ENCODE measurements at regions not wholly inside any gene's neighbourhood (a gene's known extent, or its start where the extent isn't known, plus 50 kb on each side); places are given as distances from the start of the nearest gene placed in this dataset.
A peak's percentile ranks its signal among the peaks of the same experiment; 100 is the strongest.

DNA sequence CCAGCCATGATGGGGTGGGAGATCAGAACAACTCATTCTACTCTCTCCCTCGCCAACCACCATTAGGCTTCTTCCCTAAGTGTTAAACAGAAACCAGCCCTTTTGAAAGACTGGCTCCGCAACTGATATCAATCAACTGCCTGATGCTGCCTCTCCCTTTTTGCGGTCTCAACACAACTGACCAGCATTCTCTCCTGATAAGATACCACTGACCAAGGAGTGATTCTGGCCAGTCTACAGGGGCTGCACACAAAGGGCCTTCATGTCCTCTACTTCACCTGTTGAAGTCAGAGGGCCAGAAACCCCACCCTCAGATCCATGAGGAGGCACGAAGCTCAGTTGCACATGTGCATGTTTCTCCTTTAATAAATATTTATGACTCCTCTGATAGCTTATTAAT is 145.1 kb downstream of the CD24 start (continued):
- TF ChIP-seq, protein P1, sequence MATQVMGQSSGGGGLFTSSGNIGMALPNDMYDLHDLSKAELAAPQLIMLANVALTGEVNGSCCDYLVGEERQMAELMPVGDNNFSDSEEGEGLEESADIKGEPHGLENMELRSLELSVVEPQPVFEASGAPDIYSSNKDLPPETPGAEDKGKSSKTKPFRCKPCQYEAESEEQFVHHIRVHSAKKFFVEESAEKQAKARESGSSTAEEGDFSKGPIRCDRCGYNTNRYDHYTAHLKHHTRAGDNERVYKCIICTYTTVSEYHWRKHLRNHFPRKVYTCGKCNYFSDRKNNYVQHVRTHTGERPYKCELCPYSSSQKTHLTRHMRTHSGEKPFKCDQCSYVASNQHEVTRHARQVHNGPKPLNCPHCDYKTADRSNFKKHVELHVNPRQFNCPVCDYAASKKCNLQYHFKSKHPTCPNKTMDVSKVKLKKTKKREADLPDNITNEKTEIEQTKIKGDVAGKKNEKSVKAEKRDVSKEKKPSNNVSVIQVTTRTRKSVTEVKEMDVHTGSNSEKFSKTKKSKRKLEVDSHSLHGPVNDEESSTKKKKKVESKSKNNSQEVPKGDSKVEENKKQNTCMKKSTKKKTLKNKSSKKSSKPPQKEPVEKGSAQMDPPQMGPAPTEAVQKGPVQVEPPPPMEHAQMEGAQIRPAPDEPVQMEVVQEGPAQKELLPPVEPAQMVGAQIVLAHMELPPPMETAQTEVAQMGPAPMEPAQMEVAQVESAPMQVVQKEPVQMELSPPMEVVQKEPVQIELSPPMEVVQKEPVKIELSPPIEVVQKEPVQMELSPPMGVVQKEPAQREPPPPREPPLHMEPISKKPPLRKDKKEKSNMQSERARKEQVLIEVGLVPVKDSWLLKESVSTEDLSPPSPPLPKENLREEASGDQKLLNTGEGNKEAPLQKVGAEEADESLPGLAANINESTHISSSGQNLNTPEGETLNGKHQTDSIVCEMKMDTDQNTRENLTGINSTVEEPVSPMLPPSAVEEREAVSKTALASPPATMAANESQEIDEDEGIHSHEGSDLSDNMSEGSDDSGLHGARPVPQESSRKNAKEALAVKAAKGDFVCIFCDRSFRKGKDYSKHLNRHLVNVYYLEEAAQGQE (IDR thresholded peaks at IDR 0.05; ENCODE audit: borderline replicate concordance) = peak; percentile 32; the same call in 1 of the 2 replicates
- TF ChIP-seq, protein P1 (CRISPR knock-in tag; IDR thresholded peaks at IDR 0.05; ENCODE audit: low read depth) = no peak
- TF ChIP-seq, protein P2, sequence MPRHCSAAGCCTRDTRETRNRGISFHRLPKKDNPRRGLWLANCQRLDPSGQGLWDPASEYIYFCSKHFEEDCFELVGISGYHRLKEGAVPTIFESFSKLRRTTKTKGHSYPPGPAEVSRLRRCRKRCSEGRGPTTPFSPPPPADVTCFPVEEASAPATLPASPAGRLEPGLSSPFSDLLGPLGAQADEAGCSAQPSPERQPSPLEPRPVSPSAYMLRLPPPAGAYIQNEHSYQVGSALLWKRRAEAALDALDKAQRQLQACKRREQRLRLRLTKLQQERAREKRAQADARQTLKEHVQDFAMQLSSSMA (CRISPR knock-in tag; IDR thresholded peaks at IDR 0.05) = no peak
- no peak for TF ChIP-seq HNRNPK (IDR thresholded peaks at IDR 0.05; ENCODE audit: low read depth, low read length, poor library complexity, severe bottlenecking)
- TF ChIP-seq, protein P3, sequence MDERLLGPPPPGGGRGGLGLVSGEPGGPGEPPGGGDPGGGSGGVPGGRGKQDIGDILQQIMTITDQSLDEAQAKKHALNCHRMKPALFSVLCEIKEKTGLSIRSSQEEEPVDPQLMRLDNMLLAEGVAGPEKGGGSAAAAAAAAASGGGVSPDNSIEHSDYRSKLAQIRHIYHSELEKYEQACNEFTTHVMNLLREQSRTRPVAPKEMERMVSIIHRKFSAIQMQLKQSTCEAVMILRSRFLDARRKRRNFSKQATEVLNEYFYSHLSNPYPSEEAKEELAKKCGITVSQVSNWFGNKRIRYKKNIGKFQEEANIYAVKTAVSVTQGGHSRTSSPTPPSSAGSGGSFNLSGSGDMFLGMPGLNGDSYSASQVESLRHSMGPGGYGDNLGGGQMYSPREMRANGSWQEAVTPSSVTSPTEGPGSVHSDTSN (CRISPR knock-in tag; IDR thresholded peaks at IDR 0.05; ENCODE audit: low read depth) = no peak
- TF ChIP-seq, protein P3 (tag; conservative IDR thresholded peaks at IDR 0.05; ENCODE audit: low read depth) = peak; percentile 71
- no peak for TF ChIP-seq HMG20A (CRISPR knock-in tag; conservative IDR thresholded peaks at IDR 0.05)
- TF ChIP-seq BHLHE40 (IDR thresholded peaks at IDR 0.05; ENCODE audit: low read length) = peak; percentile 39; the same call in 1 of the 2 replicates
- TF ChIP-seq MYC (IDR thresholded peaks at IDR 0.05; ENCODE audit: low read depth, low read length) = 0 out of 2 replicates have a peak, but pooled peaks have one; percentile 29
- no peak for TF ChIP-seq MYC (CRISPR knock-in tag; IDR thresholded peaks at IDR 0.05; ENCODE audit: borderline replicate concordance, low read depth)
- peak; percentile 91 for TF ChIP-seq TEAD4 (IDR thresholded peaks at IDR 0.05; ENCODE audit: low read length)
- TF ChIP-seq TEAD4 (CRISPR knock-in tag; IDR thresholded peaks at IDR 0.05; ENCODE audit: borderline replicate concordance) = no peak
- TF ChIP-seq SMARCA4 (IDR thresholded peaks at IDR 0.05) = peak; percentile 89
- TF ChIP-seq MCM7 (IDR thresholded peaks at IDR 0.05) = peak in 1 of 2 experiments; percentile 55; a peak in 1 of 4 replicates
- TF ChIP-seq, protein P4, sequence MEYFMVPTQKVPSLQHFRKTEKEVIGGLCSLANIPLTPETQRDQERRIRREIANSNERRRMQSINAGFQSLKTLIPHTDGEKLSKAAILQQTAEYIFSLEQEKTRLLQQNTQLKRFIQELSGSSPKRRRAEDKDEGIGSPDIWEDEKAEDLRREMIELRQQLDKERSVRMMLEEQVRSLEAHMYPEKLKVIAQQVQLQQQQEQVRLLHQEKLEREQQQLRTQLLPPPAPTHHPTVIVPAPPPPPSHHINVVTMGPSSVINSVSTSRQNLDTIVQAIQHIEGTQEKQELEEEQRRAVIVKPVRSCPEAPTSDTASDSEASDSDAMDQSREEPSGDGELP (CRISPR knock-in tag; IDR thresholded peaks at IDR 0.05; ENCODE audit: borderline replicate concordance) = no peak
- TF ChIP-seq, protein P5, sequence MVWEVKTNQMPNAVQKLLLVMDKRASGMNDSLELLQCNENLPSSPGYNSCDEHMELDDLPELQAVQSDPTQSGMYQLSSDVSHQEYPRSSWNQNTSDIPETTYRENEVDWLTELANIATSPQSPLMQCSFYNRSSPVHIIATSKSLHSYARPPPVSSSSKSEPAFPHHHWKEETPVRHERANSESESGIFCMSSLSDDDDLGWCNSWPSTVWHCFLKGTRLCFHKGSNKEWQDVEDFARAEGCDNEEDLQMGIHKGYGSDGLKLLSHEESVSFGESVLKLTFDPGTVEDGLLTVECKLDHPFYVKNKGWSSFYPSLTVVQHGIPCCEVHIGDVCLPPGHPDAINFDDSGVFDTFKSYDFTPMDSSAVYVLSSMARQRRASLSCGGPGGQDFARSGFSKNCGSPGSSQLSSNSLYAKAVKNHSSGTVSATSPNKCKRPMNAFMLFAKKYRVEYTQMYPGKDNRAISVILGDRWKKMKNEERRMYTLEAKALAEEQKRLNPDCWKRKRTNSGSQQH (CRISPR knock-in tag; IDR thresholded peaks at IDR 0.05) = no peak

Measured in K562 (cell line).